Natural killer cell treated with Interleukin-12 subunit alpha and Interleukin-12 subunit beta and Interleukin-15 and Interleukin-18, amount 100 ng/mL, for 72 hours (primary cell): ENCODE measurements at regions not wholly inside any gene's neighbourhood (a gene's known extent, or its start where the extent isn't known, plus 50 kb on each side); places are given as distances from the start of the nearest gene placed in this dataset.
"Not testable (repeated sequence)": the region's sequence is repeated elsewhere in the genome, so short reads cannot be mapped to it uniquely, and the experiment has no call there.

Experiments
- ATAC-seq, 2 donors: fragments of 150-1000 bp; cut with Tn5 transposase in 1 of 2; sonication (Bioruptor Pico), chemical (Tn5 transposase) in 1 of 2; 2 replicates each; pipeline ENCODE4 v1.10.0; 2021
- DNase-seq: peaks from one replicate; pipeline ENCODE4 v3.0.0; 2022; ENCODE audit warnings: low spot score
- H3K27ac Mint-ChIP-seq, 2 donors: 1 replicate in 1 of 2; 2 replicates in 1 of 2; pipeline ENCODE4 v1.8.0; 2022; ENCODE audit warnings: mixed read lengths in 2 of 2, mild to moderate bottlenecking in 1 of 2, moderate library complexity in 1 of 2
- H3K27me3 Mint-ChIP-seq, 2 donors: 1 replicate in 1 of 2; 2 replicates in 1 of 2; pipeline ENCODE4 v1.8.0; 2022; ENCODE audit warnings: mixed read lengths in 2 of 2
- H3K36me3 Mint-ChIP-seq: one replicate; pipeline ENCODE4 v1.8.0; 2022; ENCODE audit warnings: mixed read lengths
- H3K4me1 Mint-ChIP-seq, 2 donors: 1 replicate in 1 of 2; 2 replicates in 1 of 2; pipeline ENCODE4 v1.8.0; 2022; ENCODE audit warnings: low read depth in 2 of 2, mixed read lengths in 2 of 2, mild to moderate bottlenecking in 1 of 2
- H3K4me3 Mint-ChIP-seq: one replicate; pipeline ENCODE4 v1.8.0; 2022; ENCODE audit warnings: mixed read lengths
- H3K9me3 Mint-ChIP-seq: 2 replicates; pipeline ENCODE4 v1.8.0; 2022; ENCODE audit warnings: mixed read lengths

DNA sequence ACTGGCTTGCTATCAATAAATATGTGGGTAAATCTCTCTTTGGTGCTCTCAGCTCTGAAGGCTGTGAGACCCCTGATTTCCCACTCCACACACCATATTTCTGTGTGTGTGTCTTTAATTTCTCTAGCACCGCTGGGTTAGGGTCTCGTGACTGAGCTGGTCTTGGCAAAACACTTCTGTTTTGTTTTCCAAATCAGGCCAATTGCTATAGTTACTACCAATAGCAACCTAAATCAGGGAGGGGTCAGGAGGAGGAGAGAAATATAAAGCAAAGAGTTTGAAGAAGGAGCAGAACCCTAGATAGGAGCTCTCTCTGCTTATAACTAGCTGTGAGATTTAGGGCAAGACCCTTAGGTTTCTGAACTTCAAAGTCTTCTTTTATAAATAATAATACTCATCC, 250.5 kb upstream of the IGFBP7 start:
- Mint-ChIP-seq H3K4me1 (no peaks in the 10 kb centered on the region), H3K27ac (no peak overlapping the region), H3K4me3 (no peak overlapping the region), H3K9me3 (peaks cover 9% of the 10 kb centered on the region), H3K36me3 (no peaks in the 10 kb centered on the region), H3K27me3 (peaks cover 11 to 13% of the 10 kb centered on the region in 2 donors)
- DNase-seq (no peak), ATAC-seq (no peak)

DNA sequence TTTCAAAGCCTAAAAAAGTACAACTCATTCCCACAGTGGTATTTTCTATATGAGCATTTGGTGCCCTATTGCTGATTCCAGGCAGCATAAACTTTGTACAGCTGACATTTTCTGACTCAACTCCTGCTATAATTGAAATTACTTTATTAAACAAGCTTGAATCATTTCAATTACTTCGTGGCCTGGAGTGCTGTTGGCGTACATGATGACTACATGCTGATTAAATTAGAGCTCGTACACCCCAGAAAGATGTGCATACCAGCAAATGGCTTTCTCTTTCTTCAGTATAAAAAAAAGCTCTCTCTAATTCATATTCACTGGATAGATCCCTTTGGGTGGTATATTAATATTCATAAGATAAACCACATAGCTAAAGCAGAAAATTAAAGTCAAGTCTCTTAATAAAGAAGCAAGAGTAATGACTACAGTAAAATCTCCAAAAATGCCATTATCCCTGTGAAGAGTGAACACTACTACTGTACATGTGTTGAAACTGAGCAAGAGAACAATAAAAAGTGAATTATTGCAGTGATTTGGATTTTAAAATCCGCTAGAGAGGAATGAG, 245.0 kb upstream of the IGFBP7 start:
- no peak for ATAC-seq
- no peak overlapping the region for H3K4me3 Mint-ChIP-seq
- no peaks in the 10 kb centered on the region for H3K36me3 Mint-ChIP-seq

DNA sequence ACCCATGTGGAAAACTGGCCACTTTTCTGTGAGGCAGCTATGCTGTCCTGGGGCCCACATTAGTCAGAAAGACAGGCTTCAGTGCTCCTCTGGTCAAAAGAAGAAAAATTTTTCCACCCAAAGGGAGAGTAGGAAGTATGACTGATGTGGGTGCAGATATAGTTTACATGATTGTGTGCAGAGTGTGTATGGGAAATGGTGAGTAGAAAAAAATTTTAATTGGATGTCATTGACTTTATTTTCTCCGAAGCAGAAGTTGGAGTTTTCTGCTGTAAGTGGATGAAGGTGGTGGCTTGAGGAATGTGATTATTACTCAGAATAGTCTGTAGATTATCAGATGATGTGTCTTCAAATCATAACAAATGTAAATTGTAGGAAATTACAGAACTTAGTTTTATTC, 241.5 kb upstream of the IGFBP7 start:
- no peak for DNase-seq
- Mint-ChIP-seq H3K4me1 (no peaks in the 10 kb centered on the region), H3K27me3 (peaks cover 0 to 9% of the 10 kb centered on the region in 2 donors), H3K27ac (no peak overlapping the region), H3K4me3 (no peak overlapping the region), H3K9me3 (peaks cover 8% of the 10 kb centered on the region), H3K36me3 (no peaks in the 10 kb centered on the region)
- ATAC-seq: no peak

More for the DNA sequence above, 245.0 kb upstream of the IGFBP7 start:
- no peak for DNase-seq
- Mint-ChIP-seq H3K4me1 (no peaks in the 10 kb centered on the region), H3K27me3 (peaks cover 11 to 13% of the 10 kb centered on the region in 2 donors), H3K9me3 (peaks cover 9% of the 10 kb centered on the region), H3K27ac (no peak overlapping the region)

DNA sequence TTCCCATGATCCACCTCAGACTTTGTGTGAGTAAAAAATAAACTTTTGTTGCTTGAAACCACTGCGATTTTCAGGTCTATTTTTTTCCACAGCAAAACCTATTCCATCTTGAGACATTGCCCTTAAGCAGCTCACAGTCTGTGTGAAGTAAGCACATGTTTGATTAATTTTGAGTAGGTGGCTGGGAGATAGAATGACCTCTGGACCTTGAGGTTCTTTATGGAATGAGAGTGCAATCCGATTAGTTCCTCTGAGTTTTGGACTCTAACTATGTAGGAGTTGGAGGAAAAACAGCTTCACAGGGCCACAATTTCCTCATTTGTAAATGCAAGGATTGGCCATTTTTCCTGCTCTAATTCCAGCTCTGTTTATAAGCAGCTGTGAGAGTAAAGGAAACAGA, 234.1 kb upstream of the IGFBP7 start:
- no peaks in the 10 kb centered on the region for H3K36me3 Mint-ChIP-seq
- no peak for ATAC-seq
- no peak overlapping the region for H3K27ac Mint-ChIP-seq

DNA sequence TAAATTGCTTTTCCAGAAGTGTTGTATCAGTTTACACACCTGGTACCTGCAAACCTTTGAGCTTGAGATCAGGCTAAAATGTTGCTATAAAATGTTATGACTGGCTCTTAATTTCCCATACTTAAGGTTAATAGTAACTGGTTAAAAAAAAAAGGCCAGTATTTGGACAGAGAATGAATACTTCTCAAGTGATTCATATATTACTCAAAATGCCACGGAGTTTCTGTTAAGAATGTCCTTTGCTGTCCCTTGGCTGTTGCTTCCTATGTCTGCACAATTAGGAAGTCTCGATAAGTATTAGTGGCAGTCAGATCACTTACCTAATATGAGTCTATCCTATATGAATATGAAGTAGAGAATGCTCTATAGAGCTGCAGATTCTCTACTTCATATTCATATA, 232.2 kb upstream of the IGFBP7 start:
- Mint-ChIP-seq H3K27ac (no peak overlapping the region), H3K4me1 (no peaks in the 10 kb centered on the region), H3K4me3 (no peak overlapping the region), H3K36me3 (no peaks in the 10 kb centered on the region), H3K27me3 (peaks cover 2 to 14% of the 10 kb centered on the region in 2 donors), H3K9me3 (no peaks in the 10 kb centered on the region)
- no peak for DNase-seq
- ATAC-seq: no peak

More for the DNA sequence above, 234.1 kb upstream of the IGFBP7 start:
- H3K4me3 Mint-ChIP-seq: no peak overlapping the region
- H3K4me1 Mint-ChIP-seq: no peaks in the 10 kb centered on the region
- H3K27me3 Mint-ChIP-seq: peaks cover 5 to 6% of the 10 kb centered on the region in 2 donors
- no peak for DNase-seq
- H3K9me3 Mint-ChIP-seq: peaks cover 3% of the 10 kb centered on the region

DNA sequence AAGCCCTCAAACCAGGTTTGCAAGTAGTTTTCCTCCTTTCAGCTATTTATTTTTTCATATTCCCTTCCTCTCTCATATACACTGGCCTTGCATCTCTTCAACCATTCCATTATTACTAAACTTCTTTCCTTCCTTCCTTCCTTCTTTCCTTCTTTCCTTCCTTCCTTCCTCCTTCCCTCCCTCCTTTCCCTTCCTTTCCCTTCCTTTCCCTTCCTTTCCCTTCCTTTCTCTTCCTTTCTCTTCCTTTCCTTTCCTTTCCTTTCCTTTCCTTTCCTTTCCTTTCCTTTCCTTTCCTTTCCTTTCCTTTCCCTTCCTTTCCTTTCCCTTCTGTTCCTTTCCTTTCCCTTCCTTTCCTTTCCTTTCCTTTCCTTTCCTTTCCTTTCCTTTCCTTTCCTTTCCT, 228.7 kb upstream of the IGFBP7 start:
- H3K9me3 Mint-ChIP-seq, DNase-seq, H3K4me1 Mint-ChIP-seq, H3K36me3 Mint-ChIP-seq, H3K27ac Mint-ChIP-seq, ATAC-seq, H3K4me3 Mint-ChIP-seq: not testable (repeated sequence)
- H3K27me3 Mint-ChIP-seq: peaks cover 2 to 24% of the 10 kb centered on the region in 2 donors

DNA sequence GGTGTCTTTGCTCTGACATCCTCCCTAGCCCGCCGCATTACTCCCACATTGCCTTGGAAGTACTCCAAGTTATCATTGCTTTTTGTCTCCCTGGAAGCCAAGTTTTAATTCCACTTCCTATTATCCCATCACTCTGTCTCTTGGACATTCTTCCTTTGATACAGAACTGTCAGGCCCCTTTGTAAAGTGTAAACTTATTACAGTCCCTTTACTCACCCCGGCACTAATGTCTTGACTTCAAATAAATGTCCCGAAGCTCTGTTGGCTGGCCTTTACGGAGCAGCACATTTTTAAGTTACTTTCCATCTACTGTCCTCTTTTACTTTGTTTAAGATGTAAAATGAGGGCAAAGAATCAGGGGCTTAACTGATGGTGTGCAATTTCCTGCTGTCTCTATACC, 223.5 kb upstream of the IGFBP7 start:
- Mint-ChIP-seq H3K4me3 (no peak overlapping the region), H3K27me3 (peaks cover 5 to 18% of the 10 kb centered on the region in 2 donors), H3K9me3 (no peaks in the 10 kb centered on the region), H3K36me3 (no peaks in the 10 kb centered on the region), H3K4me1 (no peaks in the 10 kb centered on the region), H3K27ac (no peak overlapping the region)
- ATAC-seq (no peak), DNase-seq (no peak)

DNA sequence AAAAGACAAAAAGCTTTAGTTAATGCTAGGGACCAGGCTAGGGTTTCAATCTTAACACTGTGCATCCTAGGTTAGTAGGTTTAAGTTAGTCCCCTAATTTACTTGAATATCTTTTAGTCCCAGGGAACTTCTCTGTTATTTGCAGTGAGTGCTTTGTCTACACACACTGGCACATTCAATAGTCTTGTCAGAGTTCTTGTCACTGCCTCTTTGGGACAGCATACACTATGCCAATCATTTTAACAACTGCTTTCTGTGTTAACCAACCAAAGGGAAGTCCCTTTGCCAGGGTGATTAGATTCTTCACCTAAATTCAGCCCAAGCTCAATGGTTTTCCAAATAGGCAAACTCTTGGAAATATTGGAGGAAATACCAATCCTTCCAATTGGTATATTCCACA, 221.8 kb upstream of the IGFBP7 start:
- no peaks in the 10 kb centered on the region for H3K36me3 Mint-ChIP-seq
- H3K4me3 Mint-ChIP-seq: no peak overlapping the region
- H3K4me1 Mint-ChIP-seq: no peaks in the 10 kb centered on the region
- H3K27me3 Mint-ChIP-seq: peaks cover 9 to 21% of the 10 kb centered on the region in 2 donors
- no peaks in the 10 kb centered on the region for H3K9me3 Mint-ChIP-seq
- no peak for DNase-seq
- no peak overlapping the region for H3K27ac Mint-ChIP-seq
- no peak for ATAC-seq

DNA sequence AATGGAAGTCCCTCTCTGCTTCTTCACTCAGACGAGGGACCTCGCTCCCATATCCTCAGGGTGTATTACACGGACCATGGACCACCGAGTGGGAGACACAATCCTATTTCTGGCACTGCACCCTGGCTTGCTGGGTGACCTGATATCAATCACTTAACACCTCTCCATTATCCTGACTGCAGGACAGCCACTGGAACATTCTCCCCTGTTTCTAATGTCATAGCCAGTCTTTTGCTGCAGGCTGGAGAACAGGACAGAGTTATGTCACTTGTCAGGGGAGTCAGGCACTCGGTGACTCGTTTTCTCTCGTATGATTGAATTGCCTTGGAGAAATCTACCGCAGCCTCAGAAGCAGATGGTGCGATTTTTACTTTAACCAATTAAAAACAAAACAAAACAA, 219.1 kb upstream of the IGFBP7 start:
- H3K27me3 Mint-ChIP-seq: peaks cover 18 to 28% of the 10 kb centered on the region in 2 donors
- H3K36me3 Mint-ChIP-seq: no peaks in the 10 kb centered on the region
- H3K4me1 Mint-ChIP-seq: no peaks in the 10 kb centered on the region

DNA sequence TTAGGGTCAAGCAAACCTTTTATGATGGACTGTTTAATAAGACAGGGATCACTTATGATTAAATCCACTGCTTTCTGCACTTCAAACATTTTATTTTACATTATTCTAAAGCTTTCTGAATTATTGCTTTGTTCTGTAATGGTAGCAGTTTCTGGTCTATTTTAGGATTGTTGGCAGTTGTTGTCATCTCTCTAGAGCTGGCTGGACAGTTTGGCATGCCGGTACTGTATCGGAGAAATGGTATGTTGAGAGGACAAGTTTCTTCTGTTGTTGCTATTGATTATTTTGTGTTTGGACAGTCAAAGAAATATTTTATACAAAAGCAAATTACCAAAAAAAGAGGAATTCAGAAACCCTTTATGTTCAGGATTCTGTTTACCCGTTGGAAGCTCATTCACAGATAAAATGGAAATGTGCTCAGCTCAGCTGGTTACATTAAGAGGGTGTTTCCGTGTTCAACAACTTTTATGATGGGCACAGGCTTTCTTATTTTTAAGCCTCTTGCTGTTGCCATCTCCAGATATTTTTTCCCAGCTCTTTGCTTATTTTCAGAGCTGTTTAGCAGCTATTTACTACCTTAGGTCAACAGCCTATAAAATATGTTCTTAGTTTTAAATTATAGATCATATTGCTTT, 214.6 kb upstream of the IGFBP7 start:
- DNase-seq: no peak
- Mint-ChIP-seq H3K4me3 (no peak overlapping the region), H3K27me3 (peaks cover 23% of the 10 kb centered on the region in 2 donors), H3K4me1 (no peaks in the 10 kb centered on the region), H3K27ac (no peak overlapping the region), H3K36me3 (no peaks in the 10 kb centered on the region), H3K9me3 (no peaks in the 10 kb centered on the region)
- ATAC-seq: no peak

More for the DNA sequence above, 219.1 kb upstream of the IGFBP7 start:
- H3K4me3 Mint-ChIP-seq: no peak overlapping the region
- DNase-seq: no peak
- H3K27ac Mint-ChIP-seq: no peak overlapping the region
- ATAC-seq: no peak
- no peaks in the 10 kb centered on the region for H3K9me3 Mint-ChIP-seq

DNA sequence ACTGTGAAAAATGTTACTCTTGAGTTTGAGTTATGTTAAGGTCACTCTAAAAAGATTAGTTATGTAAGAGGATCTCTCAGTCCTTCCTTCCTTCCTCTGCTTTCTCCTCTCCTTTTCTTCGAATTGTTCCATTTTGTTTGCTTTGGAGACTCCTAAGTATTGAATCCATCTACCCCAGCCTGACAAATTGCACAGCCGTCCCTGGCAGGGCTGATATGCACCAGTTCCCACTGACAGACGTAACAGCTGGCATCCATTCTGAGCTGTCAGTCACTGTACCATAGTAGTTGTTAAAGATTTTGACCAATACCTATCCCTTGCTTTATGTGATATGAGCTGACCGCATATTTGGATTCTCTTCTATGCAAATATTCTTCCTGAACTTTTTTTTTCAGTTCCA, 210.7 kb upstream of the IGFBP7 start:
- no peak overlapping the region for H3K27ac Mint-ChIP-seq
- no peaks in the 10 kb centered on the region for H3K36me3 Mint-ChIP-seq
- no peak for ATAC-seq
- no peak overlapping the region for H3K4me3 Mint-ChIP-seq
- no peaks in the 10 kb centered on the region for H3K4me1 Mint-ChIP-seq
- H3K27me3 Mint-ChIP-seq: peaks cover 10 to 16% of the 10 kb centered on the region in 2 donors
- H3K9me3 Mint-ChIP-seq: no peaks in the 10 kb centered on the region
- DNase-seq: no peak

DNA sequence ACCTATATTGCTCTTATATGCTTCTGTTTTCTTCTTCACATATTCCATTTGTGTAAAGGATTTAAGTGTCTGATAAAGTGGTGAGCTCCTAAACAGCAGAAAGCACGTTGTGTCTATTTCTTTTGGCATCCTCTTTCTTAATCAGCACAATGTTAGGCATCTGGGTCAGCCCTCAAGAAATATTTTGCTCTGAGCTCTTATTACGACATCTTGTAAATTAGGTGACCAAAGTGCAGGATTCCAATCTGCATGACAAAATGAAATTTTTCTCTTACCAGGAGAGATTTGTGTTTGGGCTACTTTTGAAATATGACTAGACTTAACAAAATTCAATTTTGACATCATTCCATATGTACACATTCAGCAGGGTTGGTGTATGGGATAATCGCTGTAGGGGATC, 210.0 kb upstream of the IGFBP7 start:
- DNase-seq (no peak), ATAC-seq (no peak)
- Mint-ChIP-seq H3K4me1 (no peaks in the 10 kb centered on the region), H3K36me3 (no peaks in the 10 kb centered on the region), H3K4me3 (no peak overlapping the region), H3K9me3 (no peaks in the 10 kb centered on the region), H3K27ac (no peak overlapping the region), H3K27me3 (peaks cover 6 to 15% of the 10 kb centered on the region in 2 donors)

DNA sequence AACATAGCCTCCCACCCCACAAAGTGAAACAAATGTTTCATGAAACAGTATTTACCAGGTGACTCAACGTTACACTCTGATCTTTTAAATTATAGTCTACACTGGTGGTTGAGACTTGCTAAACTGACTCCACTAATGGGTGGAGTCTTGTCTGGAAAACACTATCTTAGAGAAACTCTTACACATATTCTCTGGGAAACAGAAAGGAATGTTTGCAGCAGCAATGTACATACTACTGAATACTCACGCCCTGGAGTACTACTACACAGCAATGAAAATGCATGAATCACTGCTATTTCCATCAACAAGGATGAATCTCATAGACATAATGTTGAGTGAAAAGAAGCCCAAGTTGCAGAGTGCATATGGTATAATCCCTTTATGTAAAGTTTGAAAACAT, 208.5 kb upstream of the IGFBP7 start:
- DNase-seq: no peak
- Mint-ChIP-seq H3K27me3 (peaks cover 9 to 15% of the 10 kb centered on the region in 2 donors), H3K36me3 (no peaks in the 10 kb centered on the region), H3K9me3 (no peaks in the 10 kb centered on the region), H3K4me1 (no peaks in the 10 kb centered on the region), H3K27ac (no peak overlapping the region), H3K4me3 (no peak overlapping the region)
- no peak for ATAC-seq

DNA sequence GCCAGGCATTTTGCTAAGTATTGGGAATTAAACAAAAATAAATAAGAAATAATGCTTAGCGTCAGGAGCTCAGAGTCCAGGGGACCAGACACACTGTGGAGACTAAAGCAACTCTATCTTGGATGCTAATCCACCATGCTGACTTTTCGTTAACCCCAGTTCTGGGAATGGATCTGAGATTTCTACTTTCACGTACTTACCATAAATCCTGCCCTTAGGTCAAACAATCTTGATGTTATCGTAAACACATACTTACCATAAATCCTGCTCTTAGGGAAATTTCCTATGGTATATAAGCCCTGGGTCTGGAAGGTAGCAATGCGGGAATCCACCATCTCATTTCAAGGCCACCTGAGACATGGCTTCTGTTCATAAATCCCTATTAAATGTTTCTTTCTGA, 204.5 kb upstream of the IGFBP7 start:
- Mint-ChIP-seq H3K4me1 (no peaks in the 10 kb centered on the region), H3K9me3 (no peaks in the 10 kb centered on the region), H3K27me3 (peaks cover 8 to 12% of the 10 kb centered on the region in 2 donors), H3K36me3 (no peaks in the 10 kb centered on the region), H3K27ac (no peak overlapping the region), H3K4me3 (no peak overlapping the region)
- ATAC-seq (no peak), DNase-seq (no peak)

DNA sequence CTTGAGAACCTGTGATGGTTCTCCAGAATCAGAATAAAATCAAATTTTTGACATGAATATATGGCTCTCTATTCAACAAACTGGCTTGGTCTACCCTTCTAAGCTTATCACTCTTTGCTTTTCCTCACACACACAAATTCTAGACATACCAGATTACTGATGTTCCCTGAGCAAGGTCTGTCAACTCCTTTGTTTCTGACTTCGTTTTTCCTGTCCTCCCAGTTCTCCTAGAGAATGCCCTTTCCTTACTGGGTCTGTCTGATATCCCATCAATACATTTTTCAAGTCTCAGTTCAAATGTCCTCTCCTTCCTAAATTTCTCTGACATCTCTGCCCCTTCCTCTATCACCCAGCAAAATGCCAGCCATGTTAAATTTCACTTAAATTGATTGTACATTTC, 202.1 kb upstream of the IGFBP7 start:
- Mint-ChIP-seq H3K27me3 (peaks cover 8 to 11% of the 10 kb centered on the region in 2 donors), H3K9me3 (no peaks in the 10 kb centered on the region), H3K4me1 (no peaks in the 10 kb centered on the region), H3K27ac (no peak overlapping the region), H3K36me3 (no peaks in the 10 kb centered on the region), H3K4me3 (no peak overlapping the region)
- DNase-seq (no peak), ATAC-seq (no peak)
